ENCODE measurements at regions not wholly inside any gene's neighbourhood (a gene's known extent, or its start where the extent isn't known, plus 50 kb on each side); places are given as distances from the start of the nearest gene placed in this dataset.

DNA sequence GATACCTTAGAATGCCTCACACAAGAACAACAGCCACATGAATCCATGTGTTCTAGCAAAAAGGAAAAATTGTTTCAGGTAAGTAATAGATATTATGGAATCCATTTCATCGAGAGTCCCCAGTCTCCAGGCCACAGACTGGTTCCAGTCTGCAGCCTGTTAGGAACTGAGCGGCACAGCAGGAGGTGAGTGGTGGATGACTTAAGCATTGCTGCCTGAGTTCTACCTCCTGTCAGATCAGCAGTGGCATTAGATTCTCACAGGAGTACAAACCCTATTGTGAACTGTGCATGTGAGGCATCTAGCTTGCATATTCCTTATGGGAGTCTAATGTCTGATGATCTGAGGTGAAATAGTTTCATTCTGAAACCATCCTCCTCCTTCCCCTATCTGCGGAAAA is 207.0 kb downstream of the CSNK1G3 start:
- H3K4me1 Mint-ChIP-seq, result no peaks in the 10 kb centered on the region
- H2BK20ac ChIP-seq (ENCODE audit: low read depth, low read length, poor library complexity, severe bottlenecking), result no peak overlapping the region

More for the DNA sequence above, 207.0 kb downstream of the CSNK1G3 start:
- no peaks in the 10 kb centered on the region for H3K79me2 ChIP-seq (ENCODE audit: insufficient read depth, low read length)
- H3K9ac ChIP-seq (ENCODE audit: extremely low read depth, insufficient read length, low read length), result no peak overlapping the region
- H3K23me2 ChIP-seq (ENCODE audit: insufficient read length, low read depth, low read length, poor library complexity, severe bottlenecking), result no peaks in the 10 kb centered on the region
- H2BK120ac ChIP-seq (ENCODE audit: low read depth, low read length, poor library complexity, severe bottlenecking), result no peak overlapping the region
- Mint-ChIP-seq H3K27ac (no peak overlapping the region), H3K27me3 (ENCODE audit: low read depth) (no peaks in the 10 kb centered on the region), H3K36me3 (ENCODE audit: insufficient read depth in 1 of 3, low read depth in 3 of 3) (no peaks in the 10 kb centered on the region), H3K9me3 (no peaks in the 10 kb centered on the region), H3K4me3 (no peak overlapping the region)
- WGBS (ENCODE audit: extremely low coverage, insufficient read length, low lambda C conversion rate), result no CpG with 5 or more reads among the region's 3 CpGs
- no peak for DNase-seq
- H3K79me1 ChIP-seq (ENCODE audit: insufficient read depth, low read depth, low read length, poor library complexity, severe bottlenecking), result no peaks in the 10 kb centered on the region
- H4K20me1 ChIP-seq (ENCODE audit: control insufficient read depth, insufficient read depth, insufficient read length), result no peaks in the 10 kb centered on the region
- no peak overlapping the region for H3K18ac ChIP-seq (ENCODE audit: insufficient read length, low read depth, low read length)
- no peak overlapping the region for H2AFZ ChIP-seq (ENCODE audit: low read length)
- no peak overlapping the region for H2BK15ac ChIP-seq (ENCODE audit: low read depth, low read length)
- H2AK5ac ChIP-seq (ENCODE audit: insufficient read length, low read length), result no peak overlapping the region
- no peak overlapping the region for H4K8ac ChIP-seq (replicated peaks; ENCODE audit: insufficient read length, low read depth, low read length)
- no peak overlapping the region for H3K56ac ChIP-seq (ENCODE audit: insufficient read length, low read depth, low read length)
- no peak overlapping the region for H3K23ac ChIP-seq (ENCODE audit: insufficient read length, low read depth, low read length)
- no peaks in the 10 kb centered on the region for H3K27me3 ChIP-seq (ENCODE audit: insufficient read depth, low read length)
- H3K4me1 ChIP-seq (ENCODE audit: insufficient read depth, low read length), result no peaks in the 10 kb centered on the region
- no peak overlapping the region for H3T11ph ChIP-seq (ENCODE audit: low read length)
- no peak overlapping the region for H3K4ac ChIP-seq (ENCODE audit: low read depth, low read length)
- H4K5ac ChIP-seq (ENCODE audit: insufficient read length, low read depth, low read length), result no peak overlapping the region
- H3K14ac ChIP-seq (ENCODE audit: insufficient read depth, low read length), result no peak overlapping the region
- H3K27ac ChIP-seq (ENCODE audit: insufficient read length, low read depth, low read length), result no peak overlapping the region
- TF ChIP-seq, protein P1, sequence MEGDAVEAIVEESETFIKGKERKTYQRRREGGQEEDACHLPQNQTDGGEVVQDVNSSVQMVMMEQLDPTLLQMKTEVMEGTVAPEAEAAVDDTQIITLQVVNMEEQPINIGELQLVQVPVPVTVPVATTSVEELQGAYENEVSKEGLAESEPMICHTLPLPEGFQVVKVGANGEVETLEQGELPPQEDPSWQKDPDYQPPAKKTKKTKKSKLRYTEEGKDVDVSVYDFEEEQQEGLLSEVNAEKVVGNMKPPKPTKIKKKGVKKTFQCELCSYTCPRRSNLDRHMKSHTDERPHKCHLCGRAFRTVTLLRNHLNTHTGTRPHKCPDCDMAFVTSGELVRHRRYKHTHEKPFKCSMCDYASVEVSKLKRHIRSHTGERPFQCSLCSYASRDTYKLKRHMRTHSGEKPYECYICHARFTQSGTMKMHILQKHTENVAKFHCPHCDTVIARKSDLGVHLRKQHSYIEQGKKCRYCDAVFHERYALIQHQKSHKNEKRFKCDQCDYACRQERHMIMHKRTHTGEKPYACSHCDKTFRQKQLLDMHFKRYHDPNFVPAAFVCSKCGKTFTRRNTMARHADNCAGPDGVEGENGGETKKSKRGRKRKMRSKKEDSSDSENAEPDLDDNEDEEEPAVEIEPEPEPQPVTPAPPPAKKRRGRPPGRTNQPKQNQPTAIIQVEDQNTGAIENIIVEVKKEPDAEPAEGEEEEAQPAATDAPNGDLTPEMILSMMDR (conservative IDR thresholded peaks at IDR 0.05), result no peak
- no peak overlapping the region for H2BK5ac ChIP-seq (ENCODE audit: insufficient read length, low read length)
- H4K91ac ChIP-seq (ENCODE audit: insufficient read length, low read depth, low read length), result no peak overlapping the region
- no peaks in the 10 kb centered on the region for H3K9me3 ChIP-seq (ENCODE audit: control insufficient read depth, low read depth, low read length)
- no peak overlapping the region for H3K4me2 ChIP-seq (ENCODE audit: insufficient read depth, insufficient read length, low read length)
- no peak overlapping the region for H2BK12ac ChIP-seq (ENCODE audit: insufficient read length, low read depth, low read length)
